ENCODE measurements at regions not wholly inside any gene's neighbourhood (a gene's known extent, or its start where the extent isn't known, plus 50 kb on each side); places are given as distances from the start of the nearest gene placed in this dataset.
A peak's percentile ranks its signal among the peaks of the same experiment; 100 is the strongest.

DNA sequence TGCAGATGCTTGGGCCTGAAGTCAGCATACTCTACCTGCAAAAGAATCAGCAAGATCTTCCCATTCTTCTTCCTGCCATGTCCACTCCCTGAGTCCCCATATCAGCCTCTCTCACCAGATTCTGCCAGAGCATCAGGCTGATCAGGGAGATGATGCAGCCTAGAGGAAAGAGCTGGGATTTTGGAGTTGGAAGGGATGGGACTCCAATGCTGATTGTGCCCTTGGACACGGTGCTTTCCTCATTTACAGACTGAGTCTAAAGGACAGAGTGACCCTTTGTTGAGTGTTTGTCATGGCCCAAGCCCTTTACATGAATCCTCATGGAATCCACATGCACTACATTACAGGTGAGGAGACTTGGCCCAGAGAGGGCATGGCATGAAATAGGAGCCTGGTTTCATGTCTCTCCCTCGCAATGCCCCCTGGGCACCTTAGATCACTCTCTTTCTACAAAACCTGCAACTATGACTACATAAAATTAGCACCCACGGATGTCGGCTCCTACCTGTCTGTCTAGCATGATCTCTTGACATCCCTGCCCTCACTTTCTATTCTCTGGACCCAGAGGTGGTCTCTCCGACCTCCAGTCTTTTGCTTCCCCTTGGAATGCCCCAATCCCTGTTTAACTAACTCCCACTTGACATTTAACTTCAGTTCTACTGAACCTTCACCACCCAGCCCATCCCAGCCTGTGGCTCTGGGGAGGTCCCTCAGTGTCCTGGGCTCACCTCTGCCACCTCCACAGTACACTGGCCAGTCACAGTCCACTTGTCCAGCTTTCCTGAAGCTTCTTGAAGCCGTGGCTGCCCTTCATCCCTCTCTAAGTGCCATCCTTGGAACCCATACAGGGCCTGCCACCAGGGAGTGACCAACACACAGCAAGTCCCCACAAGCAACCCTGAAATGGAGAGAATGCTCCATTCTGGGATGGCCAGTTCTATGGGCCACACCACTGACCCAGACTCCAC, 173.5 kb downstream of the ABHD5 start:
- intact Hi-C loops (cut with DNase I), result no loop called here
- DNase-seq, result no peak

DNA sequence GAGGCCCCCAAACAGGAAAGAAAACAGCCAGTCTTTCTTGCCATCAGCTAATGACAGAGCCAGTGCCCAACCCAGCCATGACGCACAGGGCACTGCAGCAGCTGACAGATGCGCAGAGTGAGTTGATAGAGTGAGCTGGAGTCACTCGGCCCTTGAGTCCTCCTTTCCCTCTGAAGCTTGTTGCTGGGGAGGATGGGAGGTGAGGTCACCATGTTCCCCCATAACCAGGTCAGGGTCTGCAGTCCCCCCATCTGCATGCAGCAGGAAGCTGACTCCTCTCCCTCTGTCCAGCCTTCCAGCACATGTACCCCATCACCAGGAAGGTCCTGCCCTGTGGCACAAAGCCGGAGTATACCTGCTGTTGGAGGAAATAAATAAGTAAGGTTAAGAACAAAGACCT, 174.6 kb downstream of the ABHD5 start:
- intact Hi-C loops (cut with DNase I), result no loop called here
- DNase-seq, result no peak

- intact Hi-C loops (cut with DNase I), result no loop called here
- DNase-seq, result no peak
These were observed 175.3 kb downstream of the ABHD5 start for GRCh38 chr3:43865887-43866528.

DNA sequence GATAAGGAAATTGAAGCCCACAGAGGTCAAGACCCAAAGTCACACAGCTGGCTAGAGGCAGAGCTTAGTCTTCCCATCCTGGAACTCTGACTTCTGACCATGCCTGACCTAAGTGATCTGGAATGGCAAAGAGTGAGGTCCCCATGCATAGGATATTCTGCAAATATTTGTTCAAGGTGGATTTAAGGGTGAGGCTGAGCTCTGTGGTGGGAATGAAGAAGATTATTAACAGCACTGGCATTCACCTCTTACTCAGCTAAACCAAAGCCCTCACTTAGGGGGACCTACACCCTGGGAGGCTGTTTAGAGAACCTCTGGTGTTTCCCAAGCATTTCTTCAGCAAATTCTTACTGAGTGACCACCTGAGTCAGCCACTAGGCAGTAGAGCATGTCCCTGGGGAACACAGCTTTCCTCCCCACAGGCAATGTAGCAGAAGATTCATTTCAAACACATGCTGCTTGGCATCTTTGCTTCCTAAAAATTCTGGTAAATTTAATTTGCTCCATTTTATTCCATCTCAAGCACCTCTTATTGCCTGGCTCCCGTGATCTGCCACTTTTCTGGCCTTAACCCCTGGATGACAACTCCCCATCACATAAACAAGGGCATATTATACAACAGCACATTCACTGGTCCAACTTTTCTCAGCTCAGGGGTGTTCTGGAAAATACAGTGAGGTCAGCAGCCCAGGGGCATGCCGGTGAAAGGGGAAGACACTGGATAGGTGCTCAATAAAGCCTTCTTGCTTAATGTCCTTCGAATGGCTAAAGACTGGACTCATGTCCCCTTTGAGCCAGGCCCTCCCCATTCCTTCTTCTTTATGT, 176.0 kb downstream of the ABHD5 start:
- DNase-seq, result no peak
- intact Hi-C loops (cut with DNase I), result no loop called here

GRCh38 chr3:43867436-43868072, 176.8 kb downstream of the ABHD5 start:
- intact Hi-C loops (cut with DNase I), result no loop called here
- DNase-seq, result no peak

DNA sequence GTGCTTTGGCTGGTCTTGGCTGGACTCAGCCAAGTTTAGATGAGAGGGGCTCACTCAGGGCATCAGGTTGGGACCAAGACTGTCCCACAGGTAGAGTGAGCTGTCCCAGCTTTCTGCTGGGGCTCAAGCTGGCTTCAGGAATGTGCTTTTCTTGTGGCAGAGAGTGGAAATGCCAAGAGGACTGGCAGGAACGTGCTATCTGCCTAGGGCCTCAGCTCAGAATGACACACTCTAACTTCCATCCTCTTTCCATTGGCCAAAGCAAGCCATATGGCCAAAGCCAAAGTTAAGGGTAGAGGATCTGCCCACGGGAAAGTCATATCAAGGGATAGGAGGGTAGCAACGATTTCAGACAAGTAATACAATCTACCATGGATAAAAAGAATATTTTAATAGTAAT, 178.8 kb downstream of the ABHD5 start:
- DNase-seq, result no peak
- intact Hi-C loops (cut with DNase I), result no loop called here

GRCh38 chr3:43870120-43870519, 179.4 kb downstream of the ABHD5 start:
- intact Hi-C loops (cut with DNase I), result no loop called here
- DNase-seq, result peak in 3 of 10 donors; percentile 57 to 88 (median 83)

- intact Hi-C loops (cut with DNase I), result no loop called here
- no peak for DNase-seq
These were observed 180.3 kb downstream of the ABHD5 start for GRCh38 chr3:43870844-43871626.

- DNase-seq, result no peak
- intact Hi-C loops (cut with DNase I), result no loop called here
These were observed 181.0 kb downstream of the ABHD5 start for GRCh38 chr3:43871627-43872245.

DNA sequence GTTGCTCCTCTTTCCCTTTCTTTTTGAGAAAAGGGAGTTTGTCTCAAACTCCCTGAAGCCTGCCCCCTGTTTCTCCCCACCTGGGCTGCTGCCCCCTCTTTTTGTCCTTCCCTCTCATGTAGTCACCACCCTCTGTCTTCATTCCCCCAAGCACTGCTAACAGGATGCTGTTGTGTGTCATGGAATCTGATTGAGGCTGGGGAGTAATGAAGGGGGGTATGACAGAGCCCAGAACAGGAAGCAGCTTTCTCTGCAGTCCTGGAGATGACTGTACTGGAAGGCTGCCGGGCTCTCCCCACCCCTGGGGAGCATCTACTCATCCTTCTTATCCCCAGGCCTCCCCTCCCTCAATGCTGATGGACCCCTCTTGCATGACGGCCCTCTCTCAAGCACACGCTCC, 181.6 kb downstream of the ABHD5 start:
- intact Hi-C loops (cut with DNase I), result no loop called here
- peak in 1 of 10 donors; percentile 40 for DNase-seq

DNA sequence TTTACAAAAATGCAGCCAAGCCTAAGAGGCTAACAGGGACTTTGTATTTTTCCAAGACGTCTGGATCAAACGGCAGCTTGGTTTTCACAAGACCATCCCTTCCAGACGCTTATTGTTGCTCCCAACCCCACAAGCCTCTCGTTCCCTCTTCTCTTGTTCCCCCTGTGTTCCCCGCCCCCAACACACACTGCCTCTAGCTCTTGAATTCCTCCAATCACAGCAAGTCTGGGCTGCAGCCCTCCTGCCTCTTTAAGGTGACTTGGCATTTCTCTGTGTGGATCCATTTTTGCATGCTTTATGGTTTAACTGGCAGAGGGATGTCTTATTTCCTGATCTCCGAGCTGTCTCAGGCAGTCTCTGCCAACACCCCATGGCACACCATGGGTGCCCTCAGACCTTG, 182.2 kb downstream of the ABHD5 start:
- peak in 5 of 10 donors; percentile 50 to 89 (median 77) for DNase-seq
- intact Hi-C loops (cut with DNase I), result no loop called here

GRCh38 chr3:43873723-43874122, 183.0 kb downstream of the ABHD5 start:
- intact Hi-C loops (cut with DNase I), result no loop called here
- no peak for DNase-seq

DNA sequence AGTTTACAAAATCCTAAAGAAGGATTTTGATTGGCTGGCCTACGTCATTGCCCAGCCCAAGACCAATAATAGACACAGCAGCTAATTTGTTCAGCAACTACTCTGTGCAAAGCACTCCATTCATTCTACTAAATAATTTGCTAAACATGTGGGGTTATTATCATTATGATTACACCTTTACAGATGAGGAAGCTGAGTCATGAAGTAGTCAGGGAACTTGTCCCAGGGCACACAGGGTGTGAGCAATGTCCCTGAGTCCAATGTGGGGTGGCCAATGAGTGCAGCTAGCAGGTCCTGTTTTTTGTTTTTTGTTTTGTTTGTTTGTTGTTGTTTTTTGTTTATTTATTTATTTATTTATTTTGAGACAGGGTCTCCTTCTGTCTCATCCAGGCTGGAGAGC, 183.6 kb downstream of the ABHD5 start:
- DNase-seq, result no peak
- intact Hi-C loops (cut with DNase I), result no loop called here

- intact Hi-C loops (cut with DNase I), result no loop called here
- no peak for DNase-seq
These were observed 184.0 kb downstream of the ABHD5 start for GRCh38 chr3:43874731-43875130.

DNA sequence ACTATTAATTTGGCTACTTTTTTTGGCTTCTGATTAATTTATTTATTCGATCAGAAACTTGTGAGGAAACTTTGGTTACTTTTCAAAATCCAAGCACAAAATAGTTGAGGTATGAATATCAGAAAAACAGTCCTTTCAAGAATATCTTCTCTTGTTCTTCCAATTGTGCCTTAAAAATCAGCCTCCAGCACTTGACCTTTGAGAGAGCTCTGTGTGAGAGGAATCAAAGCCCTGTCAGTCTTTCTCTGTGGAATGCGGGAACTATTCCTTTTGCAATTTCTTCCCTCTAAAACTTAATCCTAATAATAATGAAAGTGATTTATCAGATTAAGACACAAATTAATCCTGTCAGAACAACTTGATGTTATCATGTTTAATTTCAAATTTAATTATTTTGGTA, 185.9 kb downstream of the ABHD5 start:
- intact Hi-C loops (cut with DNase I), result no loop called here
- DNase-seq, result no peak

GRCh38 chr3:43879166-43879565, 188.4 kb downstream of the ABHD5 start:
- no peak for DNase-seq
- intact Hi-C loops (cut with DNase I), result no loop called here

DNA sequence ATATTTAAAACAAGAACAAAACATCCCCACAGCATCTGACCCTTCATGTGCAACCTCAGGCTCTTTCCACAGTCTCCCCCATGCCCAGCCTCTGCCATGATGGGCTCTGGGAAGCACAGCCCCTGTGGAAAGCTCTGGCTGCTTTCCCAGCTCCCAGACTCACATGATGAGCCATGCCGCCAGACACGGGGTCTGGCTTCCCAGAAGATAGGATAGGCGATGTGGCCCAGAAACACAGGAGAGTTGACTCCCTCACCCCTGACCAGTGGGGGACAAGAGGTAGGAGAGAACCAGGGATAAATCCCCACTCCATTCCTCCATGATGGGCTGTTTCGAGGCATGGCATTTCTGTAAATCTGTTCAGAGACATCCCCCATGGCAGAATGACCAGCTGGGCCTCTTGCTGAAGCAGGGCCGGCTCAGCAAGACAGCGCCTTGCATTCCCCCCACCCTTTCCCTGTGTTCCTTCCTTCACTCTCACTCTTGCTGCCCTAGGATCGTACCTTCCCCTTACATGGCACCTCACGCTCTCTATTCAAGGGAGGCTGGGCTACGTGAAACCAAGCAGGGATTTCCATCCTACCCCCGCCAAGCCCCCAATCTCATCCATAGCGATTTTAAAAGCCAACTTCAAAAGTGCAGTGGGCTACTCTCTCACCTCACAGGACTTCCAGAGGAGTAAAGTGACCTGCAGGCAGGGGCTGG, 192.4 kb downstream of the ABHD5 start:
- intact Hi-C loops (cut with DNase I), result no loop called here
- no peak for DNase-seq

DNA sequence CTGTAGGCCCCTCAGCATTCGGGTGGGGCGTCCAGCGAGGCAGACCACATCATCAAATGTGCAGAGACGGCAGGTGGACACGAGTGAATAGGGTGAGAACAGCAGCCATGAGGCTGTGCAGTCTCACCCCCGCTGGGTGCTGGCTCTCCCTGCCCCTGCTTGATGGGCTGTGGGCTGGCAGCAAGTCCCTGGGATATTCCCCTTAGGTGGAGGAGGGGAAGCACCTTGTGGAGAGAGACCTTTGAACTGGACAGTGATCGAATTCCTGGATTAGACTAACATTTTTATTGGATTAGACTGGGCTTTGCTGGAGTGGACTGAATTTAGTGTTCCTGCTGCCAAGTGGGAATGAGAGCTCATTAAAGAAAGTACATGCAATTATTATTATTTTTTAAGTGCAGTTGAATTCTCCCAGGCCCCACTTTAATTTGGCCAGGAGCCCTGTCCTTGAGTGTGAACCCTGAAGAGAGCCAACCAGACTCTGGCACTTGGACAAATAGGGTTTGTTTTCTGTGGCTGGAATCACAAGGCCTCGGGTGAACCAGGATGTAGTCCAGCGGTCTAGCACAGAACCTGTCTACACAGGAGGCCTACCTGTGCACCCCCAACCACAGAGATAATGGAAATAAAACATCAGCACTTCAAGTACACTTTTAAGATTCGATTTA, 193.1 kb downstream of the ABHD5 start:
- intact Hi-C loops (cut with DNase I), result no loop called here
- DNase-seq, result no peak
